Body of pancreas (tissue), 4 donors: ENCODE measurements at regions not wholly inside any gene's neighbourhood (a gene's known extent, or its start where the extent isn't known, plus 50 kb on each side); places are given as distances from the start of the nearest gene placed in this dataset.
"Not testable (repeated sequence)": the region's sequence is repeated elsewhere in the genome, so short reads cannot be mapped to it uniquely, and the experiment has no call there.

Source experiments
- ATAC-seq: fragments of 150-250 bp; one replicate; pipeline ENCODE4 v1.9.1; 2016
- DNase-seq, 4 donors: peaks; one replicate each; pipeline ENCODE4 v3.0.0-alpha.2; 2019
- H3K27ac ChIP-seq, 4 donors: fragments of 200-600 bp; sonication (generic); 1 replicate in 3 of 4; 2 replicates in 1 of 4; pipeline versions ENCODE4 v1.5.1 to v1.6.1; 2016 to 2019; ENCODE audit warnings: mild to moderate bottlenecking in 1 of 4, mixed read lengths in 1 of 4, moderate library complexity in 1 of 4
- H3K27me3 ChIP-seq, 2 donors: fragments of 200-600 bp; sonication (generic); one replicate each; pipeline ENCODE4 v1.6.0; 2016; ENCODE audit warnings: mild to moderate bottlenecking in 1 of 2
- H3K36me3 ChIP-seq, 2 donors: fragments of 200-600 bp; sonication (generic); replicated peaks in 1 of 2; 2 replicates each; pipeline ENCODE4 v1.5.1; 2016; ENCODE audit warnings: low read depth in 2 of 2; ENCODE audit not compliant: insufficient read depth in 1 of 2
- H3K4me1 ChIP-seq: fragments of 200-600 bp; sonication (generic); one replicate; pipeline ENCODE4 v1.6.0; 2016
- H3K4me3 ChIP-seq, 2 donors: fragments of 200-600 bp; sonication (generic); 1 replicate in 1 of 2; 2 replicates in 1 of 2; pipeline ENCODE4 v1.5.1; 2016 to 2019
- H3K9me3 ChIP-seq, 3 donors: fragments of 200-600 bp; sonication (generic); 1 replicate in 2 of 3; 2 replicates in 1 of 3; pipeline ENCODE4 v1.5.1; 2016
- POLR2A ChIP-seq, 3 donors: fragments of 450-650 bp; IDR thresholded peaks; one replicate each; pipeline ENCODE4 v1.6.1; 2016; ENCODE audit warnings: antibody characterized with exemption in 3 of 3, mild to moderate bottlenecking in 2 of 3
- WGBS, 2 donors: methylation state at CpG; one replicate each; pipeline ENCODE4 v1.1.5; 2017; 5-methylcytosine and 5-hydroxymethylcytosine counted together
- intact Hi-C: fragments of 100-400 bp; cut with DNase I; formaldehyde crosslinking; loops from one replicate; pipeline ENCODE4 v1.15.1; 2023
- TF ChIP-seq, protein P1 (sequence below), 7 experiments: fragments of 450-650 bp in 4 of 7; fragments of 200-600 bp in 3 of 7; sonication (generic) in 3 of 7; IDR thresholded peaks; one replicate each; pipeline ENCODE4 v1.5.1; 2016 to 2019; ENCODE audit warnings: antibody characterized with exemption in 7 of 7

DNA sequence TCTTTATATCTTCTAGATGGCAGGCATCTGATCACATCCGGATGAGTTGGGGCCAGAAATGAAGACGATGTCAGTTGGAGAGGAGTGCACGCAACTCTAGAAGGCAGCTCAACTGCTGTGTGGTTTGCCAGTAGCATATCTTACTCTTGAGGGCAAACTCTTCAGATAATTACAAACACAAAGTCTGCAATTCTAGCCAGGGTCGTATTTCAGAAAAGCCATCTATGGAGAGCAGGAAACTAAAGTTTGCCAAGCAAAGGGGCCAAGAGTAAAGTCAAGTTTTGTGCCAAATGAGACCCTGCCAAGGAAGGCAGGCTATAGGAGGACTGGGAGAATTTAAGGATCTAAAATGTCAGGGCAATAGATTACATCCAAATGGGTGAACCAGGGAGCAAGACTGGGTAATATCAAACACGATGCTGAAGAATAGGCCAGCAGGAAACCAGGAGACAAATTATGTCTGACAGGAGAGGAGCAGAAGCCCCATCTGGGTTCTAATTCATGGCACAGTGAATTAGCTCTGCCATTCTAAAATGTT lies 312.5 kb upstream of the SEMA3C start:
- no peaks in the 10 kb centered on the region for H3K36me3 ChIP-seq
- intact Hi-C loops = no loop called here
- ATAC-seq (no peak), DNase-seq (no peak)
- TF ChIP-seq, protein P1, sequence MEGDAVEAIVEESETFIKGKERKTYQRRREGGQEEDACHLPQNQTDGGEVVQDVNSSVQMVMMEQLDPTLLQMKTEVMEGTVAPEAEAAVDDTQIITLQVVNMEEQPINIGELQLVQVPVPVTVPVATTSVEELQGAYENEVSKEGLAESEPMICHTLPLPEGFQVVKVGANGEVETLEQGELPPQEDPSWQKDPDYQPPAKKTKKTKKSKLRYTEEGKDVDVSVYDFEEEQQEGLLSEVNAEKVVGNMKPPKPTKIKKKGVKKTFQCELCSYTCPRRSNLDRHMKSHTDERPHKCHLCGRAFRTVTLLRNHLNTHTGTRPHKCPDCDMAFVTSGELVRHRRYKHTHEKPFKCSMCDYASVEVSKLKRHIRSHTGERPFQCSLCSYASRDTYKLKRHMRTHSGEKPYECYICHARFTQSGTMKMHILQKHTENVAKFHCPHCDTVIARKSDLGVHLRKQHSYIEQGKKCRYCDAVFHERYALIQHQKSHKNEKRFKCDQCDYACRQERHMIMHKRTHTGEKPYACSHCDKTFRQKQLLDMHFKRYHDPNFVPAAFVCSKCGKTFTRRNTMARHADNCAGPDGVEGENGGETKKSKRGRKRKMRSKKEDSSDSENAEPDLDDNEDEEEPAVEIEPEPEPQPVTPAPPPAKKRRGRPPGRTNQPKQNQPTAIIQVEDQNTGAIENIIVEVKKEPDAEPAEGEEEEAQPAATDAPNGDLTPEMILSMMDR (IDR thresholded peaks at IDR 0.05) = no peak
- TF ChIP-seq POLR2A (IDR thresholded peaks at IDR 0.05) = no peak
- H3K27ac ChIP-seq = no peak overlapping the region
- H3K9me3 ChIP-seq = no peaks in the 10 kb centered on the region
- no peaks in the 10 kb centered on the region for H3K4me1 ChIP-seq
- no peaks in the 10 kb centered on the region for H3K27me3 ChIP-seq
- no peak overlapping the region for H3K4me3 ChIP-seq
- WGBS, 2 donors = 64 to 67% methylated on average over 5 of the region's 5 CpGs

GRCh38 chr7:81226234-81226633 lies 307.4 kb upstream of the SEMA3C start:
- Histone ChIP-seq H3K4me3 (no peak overlapping the region), H3K36me3 (no peaks in the 10 kb centered on the region), H3K9me3 (no peaks in the 10 kb centered on the region), H3K27me3 (no peaks in the 10 kb centered on the region), H3K4me1 (no peaks in the 10 kb centered on the region), H3K27ac (no peak overlapping the region)
- ATAC-seq = no peak
- WGBS, 2 donors = 87 to 96% methylated on average over 3 of the region's 3 CpGs
- DNase-seq = no peak
- no peak for TF ChIP-seq POLR2A (IDR thresholded peaks at IDR 0.05)
- TF ChIP-seq, protein P1 (IDR thresholded peaks at IDR 0.05) = no peak
- intact Hi-C loops = no loop called here

DNA sequence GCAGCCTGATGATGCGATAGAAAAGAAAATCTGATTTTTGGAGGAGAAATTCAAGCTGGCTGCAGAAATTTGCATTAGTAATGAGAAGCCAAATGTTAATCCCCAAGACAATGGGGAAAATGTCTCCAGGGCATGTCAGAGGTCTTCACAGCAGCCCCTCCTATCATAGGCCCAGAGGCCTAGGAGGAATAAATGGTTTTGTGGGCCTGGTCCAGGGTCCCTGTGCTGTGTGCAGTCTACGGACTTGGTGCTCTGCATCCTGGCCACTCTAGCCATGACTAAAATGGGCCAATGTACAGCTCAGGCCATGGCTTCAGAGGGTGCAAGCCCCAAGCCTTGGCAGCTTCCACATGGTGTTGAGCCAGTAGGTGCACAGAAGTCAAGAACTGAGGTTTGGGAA lies 303.8 kb upstream of the SEMA3C start:
- H3K4me1 ChIP-seq, H3K4me3 ChIP-seq, intact Hi-C loops, ATAC-seq, H3K9me3 ChIP-seq, H3K27ac ChIP-seq, H3K36me3 ChIP-seq, DNase-seq, H3K27me3 ChIP-seq: not testable (repeated sequence)
- WGBS, 2 donors = 91 to 95% methylated on average over 2 of the region's 2 CpGs

DNA sequence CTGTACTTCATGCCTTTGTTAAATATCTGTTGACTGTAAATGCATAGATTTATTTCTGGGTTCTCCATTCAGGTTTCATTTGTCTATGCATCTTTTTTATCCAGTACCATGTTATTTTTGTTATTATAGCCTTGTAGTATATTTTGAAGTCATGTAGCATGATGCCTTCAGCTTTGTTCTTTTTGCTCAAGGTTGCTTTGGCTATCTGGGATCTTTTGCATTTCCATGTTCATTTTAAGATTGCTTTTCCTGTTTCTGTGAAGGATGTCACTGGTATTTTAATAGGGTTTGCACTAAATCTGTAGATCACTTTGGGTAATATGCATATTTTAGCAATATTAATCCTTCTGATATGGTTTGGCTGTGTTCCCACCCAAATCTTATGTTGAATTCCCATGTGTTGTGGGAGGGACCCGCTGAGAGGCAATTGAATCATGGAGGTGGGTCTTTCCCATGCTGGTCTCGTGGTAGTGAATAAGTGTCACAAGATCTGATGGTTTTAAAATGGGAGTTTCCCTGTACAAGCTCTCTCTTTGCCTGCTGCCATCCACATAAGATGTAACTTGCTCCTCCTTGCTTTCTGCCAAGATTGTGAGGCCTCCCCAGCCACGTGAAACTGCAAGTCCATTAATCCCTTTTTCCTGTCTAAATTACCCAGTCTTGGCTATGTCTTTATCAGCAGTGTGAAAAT lies 302.8 kb upstream of the SEMA3C start:
- DNase-seq (no peak), ATAC-seq (no peak)
- no peak overlapping the region for H3K4me3 ChIP-seq
- H3K36me3 ChIP-seq = no peaks in the 10 kb centered on the region
- TF ChIP-seq POLR2A (IDR thresholded peaks at IDR 0.05) = no peak
- TF ChIP-seq, protein P1 (IDR thresholded peaks at IDR 0.05) = no peak
- 78 to 80% methylated on average over 3 of the region's 3 CpGs for WGBS, 2 donors
- H3K4me1 ChIP-seq = no peaks in the 10 kb centered on the region
- H3K27ac ChIP-seq = no peak overlapping the region
- no peaks in the 10 kb centered on the region for H3K9me3 ChIP-seq
- H3K27me3 ChIP-seq = no peaks in the 10 kb centered on the region
- intact Hi-C loops = no loop called here

DNA sequence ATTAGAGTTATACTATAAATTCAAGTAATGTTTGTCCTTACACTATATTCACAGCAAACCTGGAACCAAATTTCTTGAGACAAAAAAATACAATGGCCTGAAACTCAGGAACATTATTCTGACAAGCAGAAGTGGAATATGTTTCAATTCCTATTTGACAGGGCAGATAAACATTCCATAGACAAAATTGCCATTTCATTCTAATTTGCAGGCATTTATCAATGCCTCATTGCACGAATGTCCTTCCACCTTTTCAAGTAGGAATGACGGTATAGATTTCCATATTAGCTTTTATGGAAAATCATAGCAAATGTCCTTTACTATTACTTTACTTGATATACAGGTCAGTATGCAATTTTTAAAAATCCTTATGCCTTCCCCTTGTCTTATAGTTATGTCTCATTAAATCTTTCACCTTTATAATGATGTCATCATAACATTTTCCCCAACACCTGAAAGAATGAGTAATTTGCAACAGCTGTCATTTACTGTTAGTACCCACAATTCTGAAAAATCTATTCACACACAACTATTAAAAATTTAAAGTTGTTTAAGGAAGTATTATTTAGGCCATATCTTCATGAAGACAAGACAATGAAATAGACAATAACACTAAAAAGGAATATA lies 299.7 kb upstream of the SEMA3C start:
- TF ChIP-seq, protein P1 (IDR thresholded peaks at IDR 0.05) = no peak
- no peak for TF ChIP-seq POLR2A (IDR thresholded peaks at IDR 0.05)
- WGBS, 2 donors = 64 to 68% methylated on average over 2 of the region's 2 CpGs
- Histone ChIP-seq H3K9me3 (no peaks in the 10 kb centered on the region), H3K4me3 (no peak overlapping the region), H3K36me3 (no peaks in the 10 kb centered on the region), H3K27ac (no peak overlapping the region), H3K27me3 (no peaks in the 10 kb centered on the region), H3K4me1 (no peaks in the 10 kb centered on the region)
- ATAC-seq (no peak), DNase-seq (no peak)
- intact Hi-C loops = no loop called here
